Keratinocyte (primary cell): ENCODE measurements at regions not wholly inside any gene's neighbourhood (a gene's known extent, or its start where the extent isn't known, plus 50 kb on each side); places are given as distances from the start of the nearest gene placed in this dataset.

Experiments used
- DNase-seq: peaks from one replicate; pipeline ENCODE4 v3.0.0-alpha.2; 2011; ENCODE audit warnings: low read depth, missing footprints, low spot score
- FAIRE-seq: peaks from 2 replicates; lab custom pipeline; 2011; peaks lifted over from hg19 to GRCh38; lab: Jason Lieb, UNC
- H2AFZ ChIP-seq: 2 replicates; pipeline ENCODE4 v1.6.0; 2012; ENCODE audit warnings: low read length, control low read depth, inconsistent platforms; ENCODE audit not compliant: control insufficient read depth
- H3K27ac ChIP-seq: 2 replicates; pipeline ENCODE4 v1.5.1; 2011; ENCODE audit warnings: low read length; ENCODE audit not compliant: control insufficient read depth, insufficient read depth
- H3K27me3 ChIP-seq: 3 replicates; pipeline ENCODE4 v1.6.0; 2011; ENCODE audit warnings: low read length; ENCODE audit not compliant: control insufficient read depth, insufficient read depth; ENCODE audit errors: extremely low read depth
- H3K36me3 ChIP-seq, 2 experiments: 2 replicates in 1 of 2; 3 replicates in 1 of 2; pipeline ENCODE4 v1.5.1; 2011; ENCODE audit warnings: low read length in 2 of 2, mild to moderate bottlenecking in 1 of 2; ENCODE audit not compliant: control insufficient read depth in 2 of 2, insufficient read depth in 2 of 2; ENCODE audit errors: extremely low read depth in 1 of 2
- H3K4me1 ChIP-seq: 3 replicates; pipeline ENCODE4 v1.5.1; 2011; ENCODE audit warnings: low read length; ENCODE audit not compliant: control insufficient read depth, insufficient read depth; ENCODE audit errors: extremely low read depth
- H3K4me2 ChIP-seq: 3 replicates; pipeline ENCODE4 v1.6.0; 2011; ENCODE audit warnings: low read depth, low read length; ENCODE audit not compliant: control insufficient read depth, insufficient read depth; ENCODE audit errors: extremely low read depth
- H3K4me3 ChIP-seq, 3 experiments: fragments of 200-600 bp in 1 of 3; sonication (generic) in 1 of 3; 2 replicates in 2 of 3; 3 replicates in 1 of 3; pipeline ENCODE4 v1.5.1; 2011 to 2016; ENCODE audit warnings: low read length in 3 of 3, mild to moderate bottlenecking in 3 of 3, control low read depth in 2 of 3, inconsistent platforms in 1 of 3, low read depth in 1 of 3, mixed read lengths in 1 of 3, mixed run types in 1 of 3, moderate library complexity in 1 of 3; ENCODE audit not compliant: control insufficient read depth in 2 of 3, insufficient read depth in 2 of 3; ENCODE audit errors: extremely low read depth in 1 of 3
- H3K79me2 ChIP-seq: 2 replicates; pipeline ENCODE4 v1.6.0; 2012; ENCODE audit warnings: low read length; ENCODE audit not compliant: control insufficient read depth, insufficient read depth
- H3K9ac ChIP-seq: 3 replicates; pipeline ENCODE4 v1.6.0; 2011; ENCODE audit warnings: low read length; ENCODE audit not compliant: control insufficient read depth, insufficient read depth; ENCODE audit errors: extremely low read depth
- H3K9me1 ChIP-seq: 3 replicates; pipeline ENCODE4 v1.6.0; 2011; ENCODE audit warnings: low read length; ENCODE audit not compliant: control insufficient read depth, insufficient read depth; ENCODE audit errors: extremely low read depth
- H3K9me3 ChIP-seq: 2 replicates; pipeline ENCODE4 v1.5.1; 2012; ENCODE audit warnings: low read depth, low read length; ENCODE audit not compliant: control insufficient read depth
- H4K20me1 ChIP-seq: 3 replicates; pipeline ENCODE4 v1.6.0; 2011; ENCODE audit warnings: low read length; ENCODE audit not compliant: control insufficient read depth, insufficient read depth; ENCODE audit errors: extremely low read depth
- EZH2 ChIP-seq: IDR thresholded peaks from one replicate; pipeline ENCODE4 v1.6.1; 2012; ENCODE audit warnings: inconsistent platforms, mild to moderate bottlenecking, low read length, moderate library complexity
- dilution Hi-C: fragments of 300-500 bp; cut with MboI; formaldehyde crosslinking; loops from one replicate; pipeline ENCODE4 v1.7.0; 2020; ENCODE audit warnings: low sequenced_read_pairs; ENCODE audit not compliant: extremely low pct_ligation_motif_present
- TF ChIP-seq, protein P1 (sequence below), 3 experiments: IDR thresholded peaks in 1 of 3; conservative IDR thresholded peaks in 1 of 3; optimal IDR thresholded peaks in 1 of 3; 2 replicates in 2 of 3; 3 replicates in 1 of 3; pipeline versions ENCODE3 to v1.5.1; 2011; ENCODE audit warnings: low read length in 3 of 3, mild to moderate bottlenecking in 3 of 3, moderate library complexity in 2 of 3, control low read depth in 1 of 3, inconsistent platforms in 1 of 3; ENCODE audit not compliant: insufficient read depth in 2 of 3; ENCODE audit errors: extremely low read depth in 1 of 3

DNA sequence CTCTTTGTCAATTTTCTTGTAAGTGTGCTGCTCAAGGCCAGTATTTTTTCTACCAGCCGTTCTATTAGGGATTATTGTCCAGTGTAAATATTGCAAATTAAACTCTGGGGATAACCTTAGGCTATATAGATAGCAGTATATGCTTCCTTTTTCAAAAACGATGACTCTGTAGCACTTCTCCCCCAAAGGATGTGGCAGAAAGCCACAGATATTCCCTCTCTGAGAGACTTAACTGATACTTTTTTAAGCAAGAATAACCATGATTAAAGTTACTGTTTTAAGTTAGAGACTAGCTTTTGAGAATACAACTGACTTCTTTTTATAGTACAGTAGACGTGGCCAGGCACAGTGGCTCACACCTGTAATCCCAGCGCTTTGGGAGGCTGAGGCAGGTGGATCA is 130.0 kb downstream of the FHIP1A start:
- Histone ChIP-seq H3K36me3 (no peaks in the 10 kb centered on the region), H3K4me3 (no peak overlapping the region), H3K27me3 (no peaks in the 10 kb centered on the region), H3K9ac (no peak overlapping the region), H3K4me1 (peaks cover 43% of the 10 kb centered on the region), H3K79me2 (peaks cover 6% of the 10 kb centered on the region), H3K27ac (no peak overlapping the region), H4K20me1 (no peaks in the 10 kb centered on the region), H3K9me1 (no peaks in the 10 kb centered on the region), H3K9me3 (no peaks in the 10 kb centered on the region), H2AFZ (no peak overlapping the region), H3K4me2 (no peak overlapping the region)
- FAIRE-seq: no peak
- no peak for DNase-seq
- dilution Hi-C loops: no loop called here
- no peak for TF ChIP-seq EZH2
- TF ChIP-seq, protein P1, sequence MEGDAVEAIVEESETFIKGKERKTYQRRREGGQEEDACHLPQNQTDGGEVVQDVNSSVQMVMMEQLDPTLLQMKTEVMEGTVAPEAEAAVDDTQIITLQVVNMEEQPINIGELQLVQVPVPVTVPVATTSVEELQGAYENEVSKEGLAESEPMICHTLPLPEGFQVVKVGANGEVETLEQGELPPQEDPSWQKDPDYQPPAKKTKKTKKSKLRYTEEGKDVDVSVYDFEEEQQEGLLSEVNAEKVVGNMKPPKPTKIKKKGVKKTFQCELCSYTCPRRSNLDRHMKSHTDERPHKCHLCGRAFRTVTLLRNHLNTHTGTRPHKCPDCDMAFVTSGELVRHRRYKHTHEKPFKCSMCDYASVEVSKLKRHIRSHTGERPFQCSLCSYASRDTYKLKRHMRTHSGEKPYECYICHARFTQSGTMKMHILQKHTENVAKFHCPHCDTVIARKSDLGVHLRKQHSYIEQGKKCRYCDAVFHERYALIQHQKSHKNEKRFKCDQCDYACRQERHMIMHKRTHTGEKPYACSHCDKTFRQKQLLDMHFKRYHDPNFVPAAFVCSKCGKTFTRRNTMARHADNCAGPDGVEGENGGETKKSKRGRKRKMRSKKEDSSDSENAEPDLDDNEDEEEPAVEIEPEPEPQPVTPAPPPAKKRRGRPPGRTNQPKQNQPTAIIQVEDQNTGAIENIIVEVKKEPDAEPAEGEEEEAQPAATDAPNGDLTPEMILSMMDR (optimal IDR thresholded peaks at IDR 0.05 in 1 of 3, IDR thresholded peaks at IDR 0.05 in 1 of 3, conservative IDR thresholded peaks at IDR 0.05 in 1 of 3; ENCODE audit: extremely low read depth in 1 of 3, insufficient read depth in 2 of 3, low read length in 3 of 3): no peak

DNA sequence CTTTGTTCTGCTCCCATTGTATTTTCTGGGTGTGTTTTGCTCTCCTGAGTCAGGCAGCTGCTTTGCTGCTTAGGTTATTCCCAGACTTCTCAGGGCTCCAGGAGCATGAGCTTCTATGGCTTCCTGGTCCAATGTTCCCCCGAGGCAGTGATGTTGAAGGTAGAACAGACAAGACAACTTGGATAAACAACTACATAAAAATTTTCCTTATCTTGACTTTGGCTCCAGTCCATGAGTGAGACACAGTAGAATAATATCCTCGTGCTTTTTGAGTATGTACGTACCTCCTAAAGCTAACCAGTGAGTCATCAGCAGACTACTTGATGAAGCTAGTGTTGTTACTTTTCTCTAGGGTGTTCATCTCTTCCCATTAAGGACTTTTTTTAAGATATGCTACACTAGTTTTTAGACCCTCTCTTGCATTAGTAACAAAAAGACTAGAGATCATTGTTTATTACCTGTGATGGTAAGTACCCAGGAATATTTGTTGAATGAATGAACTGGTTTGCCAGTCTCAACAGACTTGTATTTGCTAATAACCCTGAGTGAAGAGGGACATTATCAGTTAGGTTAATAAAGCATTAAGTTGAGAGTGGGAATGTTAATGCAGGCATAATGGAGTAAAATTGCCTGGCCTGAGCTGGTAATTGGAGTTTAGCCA is 131.9 kb downstream of the FHIP1A start:
- Histone ChIP-seq H3K4me1 (peaks cover 43% of the 10 kb centered on the region), H3K9me1 (no peaks in the 10 kb centered on the region), H3K36me3 (no peaks in the 10 kb centered on the region), H3K27ac (peak overlapping the region; percentile 99), H3K79me2 (peaks cover 6% of the 10 kb centered on the region), H4K20me1 (no peaks in the 10 kb centered on the region), H3K27me3 (no peaks in the 10 kb centered on the region), H3K9ac (peak overlapping the region; percentile 84), H3K4me3 (peak overlapping the region in 2 of 3 experiments; percentile 50 to 71), H3K4me2 (peak overlapping the region; percentile 90), H3K9me3 (no peaks in the 10 kb centered on the region), H2AFZ (no peak overlapping the region)
- TF ChIP-seq, protein P1 (optimal IDR thresholded peaks at IDR 0.05 in 1 of 3, IDR thresholded peaks at IDR 0.05 in 1 of 3, conservative IDR thresholded peaks at IDR 0.05 in 1 of 3; ENCODE audit: extremely low read depth in 1 of 3, insufficient read depth in 2 of 3, low read length in 3 of 3): no peak
- no peak for TF ChIP-seq EZH2
- FAIRE-seq: peak; percentile 99
- dilution Hi-C loops: no loop called here
- DNase-seq: peak; percentile 97
